ENCODE measurements at regions not wholly inside any gene's neighbourhood (a gene's known extent, or its start where the extent isn't known, plus 50 kb on each side); places are given as distances from the start of the nearest gene placed in this dataset.

DNA sequence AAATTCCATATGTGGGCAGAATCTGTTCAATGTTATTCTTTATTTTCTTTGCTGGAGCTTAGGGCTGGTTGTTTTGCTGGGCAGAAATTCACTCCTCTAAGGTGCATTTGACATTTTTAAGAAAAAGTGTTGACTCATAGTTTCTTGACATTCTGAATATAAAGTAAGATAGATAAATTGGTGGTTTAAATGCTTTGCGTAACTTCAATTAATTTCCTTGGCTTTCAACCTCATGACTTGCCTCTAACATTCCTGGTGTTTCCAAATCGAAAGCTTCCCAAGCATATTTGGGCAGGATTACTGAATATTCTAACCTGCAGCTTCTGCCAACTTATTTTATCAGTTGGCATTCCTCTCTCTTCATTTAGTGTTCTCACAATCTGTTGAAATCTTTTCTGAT is 718.7 kb upstream of the ADGRB3 start:
- TF ChIP-seq TAF1 (IDR thresholded peaks at IDR 0.05; ENCODE audit: low read depth, low read length) (no peak), POLR2AphosphoS5 (IDR thresholded peaks at IDR 0.05; ENCODE audit: low read depth, low read length) (no peak), POU2F2 (IDR thresholded peaks at IDR 0.05; ENCODE audit: low read depth, low read length) (no peak), POLR2A (IDR thresholded peaks at IDR 0.05; ENCODE audit: low read depth, low read length) (no peak), SPI1 (IDR thresholded peaks at IDR 0.05; ENCODE audit: low read depth, low read length) (no peak)

Measured in GM12891 (cell line).